ENCODE measurements at regions not wholly inside any gene's neighbourhood (a gene's known extent, or its start where the extent isn't known, plus 50 kb on each side); places are given as distances from the start of the nearest gene placed in this dataset.
"Not testable (repeated sequence)": the region's sequence is repeated elsewhere in the genome, so short reads cannot be mapped to it uniquely, and the experiment has no call there.

DNA sequence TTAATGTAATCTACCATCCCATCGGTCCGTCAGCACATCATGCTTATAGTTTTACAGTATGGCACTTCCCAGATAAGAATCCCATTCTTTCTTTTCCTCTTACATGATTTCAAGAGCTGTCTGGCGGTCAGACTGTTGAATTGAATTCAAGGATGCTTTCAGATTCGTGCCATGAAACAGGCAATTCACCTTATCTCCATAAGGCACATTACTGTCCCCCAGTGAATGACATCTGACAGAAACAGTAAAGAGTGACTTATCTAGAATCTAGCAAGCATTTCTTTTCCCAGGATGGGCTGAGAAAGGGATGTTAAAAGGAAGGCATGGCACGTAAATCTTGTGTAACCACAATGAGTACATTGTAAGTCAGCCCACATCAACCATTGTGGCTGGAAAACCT, 61.1 kb upstream of the SEM1 start:
- Histone ChIP-seq H3K27me3 (ENCODE audit: control insufficient read depth in 3 of 3, insufficient read depth in 3 of 3, low read length in 3 of 3) (no peaks in the 10 kb centered on the region), H3K4me1 (ENCODE audit: control insufficient read depth in 3 of 3, insufficient read depth in 2 of 3, low read depth in 1 of 3, low read length in 2 of 3) (no peaks in the 10 kb centered on the region), H3K4me3 (ENCODE audit: low read depth in 1 of 3, low read length in 3 of 3) (no peak overlapping the region), H3K36me3 (ENCODE audit: control insufficient read depth in 3 of 3, insufficient read depth in 2 of 3, low read depth in 1 of 3, low read length in 3 of 3) (no peaks in the 10 kb centered on the region), H3K27ac (ENCODE audit: low read depth in 1 of 3, low read length in 2 of 3) (no peak overlapping the region), H3K9me3 (ENCODE audit: control insufficient read depth in 2 of 2, insufficient read depth in 1 of 2, low read depth in 1 of 2, low read length in 1 of 2) (no peaks in the 10 kb centered on the region)
- 62 to 82% (median 71%) methylated on average over 5 of the region's 5 CpGs for WGBS, 3 donors
- no peak for DNase-seq
- FAIRE-seq: no peak

DNA sequence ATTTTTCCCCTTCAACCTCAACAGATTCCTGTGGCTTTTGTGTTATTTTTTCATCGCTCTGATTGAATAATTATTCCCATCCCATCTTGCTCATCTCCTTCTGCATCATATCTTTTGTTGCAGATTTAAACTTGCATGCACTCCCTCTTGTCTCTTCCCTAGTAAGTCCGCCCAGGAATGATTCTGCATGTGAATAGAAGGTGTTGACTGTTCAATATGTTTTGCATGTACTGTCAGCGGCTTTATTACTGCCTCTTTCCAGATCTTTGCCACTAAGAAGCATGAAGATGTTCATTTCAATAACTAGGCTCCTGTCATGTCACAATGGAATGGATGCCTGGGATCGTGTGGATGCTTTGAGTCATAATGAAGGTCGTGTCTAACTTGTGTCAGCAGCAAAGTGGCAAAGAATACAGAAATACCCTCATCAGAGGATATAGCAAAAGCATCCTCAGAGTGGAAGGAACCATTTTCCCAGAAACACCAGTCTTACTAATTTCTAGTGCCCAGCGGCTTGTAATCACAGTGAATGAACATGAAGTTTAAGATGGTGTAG, 62.6 kb upstream of the SEM1 start:
- Histone ChIP-seq H3K27ac (ENCODE audit: low read depth in 1 of 3, low read length in 2 of 3) (no peak overlapping the region), H3K4me1 (ENCODE audit: control insufficient read depth in 3 of 3, insufficient read depth in 2 of 3, low read depth in 1 of 3, low read length in 2 of 3) (no peaks in the 10 kb centered on the region), H3K36me3 (ENCODE audit: control insufficient read depth in 3 of 3, insufficient read depth in 2 of 3, low read depth in 1 of 3, low read length in 3 of 3) (no peaks in the 10 kb centered on the region), H3K27me3 (ENCODE audit: control insufficient read depth in 3 of 3, insufficient read depth in 3 of 3, low read length in 3 of 3) (no peaks in the 10 kb centered on the region), H3K4me3 (ENCODE audit: low read depth in 1 of 3, low read length in 3 of 3) (no peak overlapping the region), H3K9me3 (ENCODE audit: control insufficient read depth in 2 of 2, insufficient read depth in 1 of 2, low read depth in 1 of 2, low read length in 1 of 2) (no peaks in the 10 kb centered on the region)
- WGBS, 3 donors: 69 to 73% (median 69%) methylated on average over 6 of the region's 6 CpGs
- FAIRE-seq: no peak
- DNase-seq: no peak

DNA sequence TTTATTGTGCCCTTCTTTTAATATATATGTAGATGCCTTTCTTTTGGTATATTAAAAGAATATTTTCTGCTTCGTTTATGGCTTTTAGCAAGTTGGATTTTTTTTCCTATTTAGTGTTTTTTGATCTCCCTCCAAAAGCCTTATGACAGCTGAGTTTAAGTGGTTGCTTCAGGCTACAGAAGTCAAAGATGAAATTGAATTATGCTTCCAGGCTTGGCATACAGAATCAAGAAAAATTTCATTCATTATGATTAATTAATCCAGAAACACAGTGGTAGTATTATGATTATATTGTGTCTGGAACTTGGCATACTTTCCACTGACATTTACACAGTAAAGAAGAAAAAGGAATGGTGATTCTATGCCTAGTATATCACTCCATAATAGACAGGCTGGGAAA, 63.8 kb upstream of the SEM1 start:
- Histone ChIP-seq H3K4me3 (ENCODE audit: low read depth in 1 of 3, low read length in 3 of 3) (no peak overlapping the region), H3K27me3 (ENCODE audit: control insufficient read depth in 3 of 3, insufficient read depth in 3 of 3, low read length in 3 of 3) (no peaks in the 10 kb centered on the region), H3K9me3 (ENCODE audit: control insufficient read depth in 2 of 2, insufficient read depth in 1 of 2, low read depth in 1 of 2, low read length in 1 of 2) (no peaks in the 10 kb centered on the region), H3K27ac (ENCODE audit: low read depth in 1 of 3, low read length in 2 of 3) (no peak overlapping the region), H3K36me3 (ENCODE audit: control insufficient read depth in 3 of 3, insufficient read depth in 2 of 3, low read depth in 1 of 3, low read length in 3 of 3) (no peaks in the 10 kb centered on the region), H3K4me1 (ENCODE audit: control insufficient read depth in 3 of 3, insufficient read depth in 2 of 3, low read depth in 1 of 3, low read length in 2 of 3) (no peaks in the 10 kb centered on the region)
- no peak for DNase-seq
- WGBS, 3 donors: 48 to 66% (median 62%) methylated on average over 1 of the region's 1 CpG
- no peak for FAIRE-seq

DNA sequence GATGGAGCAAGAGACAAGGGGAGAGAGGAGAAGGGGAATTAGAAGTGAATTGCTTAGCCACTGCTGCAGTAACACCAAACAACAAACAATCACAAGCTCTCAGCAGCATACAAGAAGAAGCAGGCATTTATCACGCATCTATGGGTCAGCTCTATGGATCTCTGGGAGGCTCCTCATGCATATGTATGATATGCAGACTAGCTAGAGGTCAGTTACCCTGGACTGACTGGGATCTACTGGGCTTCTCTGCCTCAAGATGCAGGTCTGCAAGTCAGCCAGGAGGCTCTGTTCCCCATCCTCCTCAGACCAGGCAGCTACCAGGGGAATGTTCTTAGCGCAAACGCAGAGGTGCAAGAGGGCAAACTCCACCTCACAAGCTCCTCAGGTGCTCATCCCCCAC, 64.7 kb upstream of the SEM1 start:
- no peak overlapping the region for H3K27ac ChIP-seq (ENCODE audit: low read depth in 1 of 3, low read length in 2 of 3)
- DNase-seq: no peak
- WGBS, 3 donors: 51 to 63% (median 60%) methylated on average over 3 of the region's 3 CpGs

DNA sequence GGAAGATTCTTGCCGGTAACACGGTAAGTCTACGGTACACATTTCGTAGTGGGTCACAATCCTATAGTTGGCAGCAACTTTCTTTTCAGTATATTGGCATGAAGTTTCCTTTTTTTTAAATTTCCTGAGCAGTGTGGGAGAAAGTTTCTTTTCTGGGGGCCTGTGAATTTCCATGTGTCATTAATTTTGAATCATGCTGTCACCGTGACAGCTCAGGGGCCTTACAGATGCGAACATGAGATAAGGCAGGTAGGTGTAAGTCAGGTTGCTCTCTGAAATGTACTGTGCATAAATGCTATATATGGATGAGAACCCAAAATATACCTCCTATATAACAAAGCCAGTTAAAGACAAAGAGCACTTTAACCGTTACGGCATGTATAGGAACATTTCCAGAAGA, 65.4 kb upstream of the SEM1 start:
- DNase-seq (no peak), FAIRE-seq (no peak)

More for the DNA sequence above, 64.7 kb upstream of the SEM1 start:
- Histone ChIP-seq H3K36me3 (ENCODE audit: control insufficient read depth in 3 of 3, insufficient read depth in 2 of 3, low read depth in 1 of 3, low read length in 3 of 3) (no peaks in the 10 kb centered on the region), H3K27me3 (ENCODE audit: control insufficient read depth in 3 of 3, insufficient read depth in 3 of 3, low read length in 3 of 3) (no peaks in the 10 kb centered on the region), H3K9me3 (ENCODE audit: control insufficient read depth in 2 of 2, insufficient read depth in 1 of 2, low read depth in 1 of 2, low read length in 1 of 2) (no peaks in the 10 kb centered on the region), H3K4me1 (ENCODE audit: control insufficient read depth in 3 of 3, insufficient read depth in 2 of 3, low read depth in 1 of 3, low read length in 2 of 3) (no peaks in the 10 kb centered on the region), H3K4me3 (ENCODE audit: low read depth in 1 of 3, low read length in 3 of 3) (no peak overlapping the region)
- FAIRE-seq: no peak

DNA sequence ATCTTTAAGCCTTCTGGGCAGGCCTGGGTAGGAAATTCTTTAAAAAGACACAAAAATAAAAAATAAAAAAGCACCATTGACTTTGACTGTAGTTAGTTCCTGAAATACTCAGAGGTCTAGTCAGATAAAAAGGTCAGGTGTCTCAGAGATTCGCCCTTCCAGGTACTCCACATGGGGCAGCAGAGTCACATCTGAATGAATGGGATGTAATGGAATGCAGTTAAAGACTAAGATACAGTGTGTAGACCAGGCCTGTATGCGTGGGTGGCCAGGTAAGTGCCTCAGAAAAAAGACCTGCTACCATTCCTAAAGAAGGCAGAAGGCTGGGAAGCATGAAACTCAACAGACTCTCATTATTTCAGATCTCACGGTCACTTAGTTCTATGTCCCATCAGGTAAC, 68.6 kb upstream of the SEM1 start:
- FAIRE-seq: no peak
- no peaks in the 10 kb centered on the region for H3K36me3 ChIP-seq (ENCODE audit: control insufficient read depth in 3 of 3, insufficient read depth in 2 of 3, low read depth in 1 of 3, low read length in 3 of 3)
- no peaks in the 10 kb centered on the region for H3K27me3 ChIP-seq (ENCODE audit: control insufficient read depth in 3 of 3, insufficient read depth in 3 of 3, low read length in 3 of 3)
- no peak overlapping the region for H3K4me3 ChIP-seq (ENCODE audit: low read depth in 1 of 3, low read length in 3 of 3)
- no peak for DNase-seq
- H3K9me3 ChIP-seq (ENCODE audit: control insufficient read depth in 2 of 2, insufficient read depth in 1 of 2, low read depth in 1 of 2, low read length in 1 of 2): no peaks in the 10 kb centered on the region
- WGBS, 3 donors: 57% methylated on average over 3 of the region's 3 CpGs
- no peaks in the 10 kb centered on the region for H3K4me1 ChIP-seq (ENCODE audit: control insufficient read depth in 3 of 3, insufficient read depth in 2 of 3, low read depth in 1 of 3, low read length in 2 of 3)
- H3K27ac ChIP-seq (ENCODE audit: low read depth in 1 of 3, low read length in 2 of 3): no peak overlapping the region

More for the DNA sequence above, 65.4 kb upstream of the SEM1 start:
- WGBS, 3 donors: 83 to 85% (median 84%) methylated on average over 8 of the region's 8 CpGs
- Histone ChIP-seq H3K4me1 (ENCODE audit: control insufficient read depth in 3 of 3, insufficient read depth in 2 of 3, low read depth in 1 of 3, low read length in 2 of 3) (no peaks in the 10 kb centered on the region), H3K36me3 (ENCODE audit: control insufficient read depth in 3 of 3, insufficient read depth in 2 of 3, low read depth in 1 of 3, low read length in 3 of 3) (no peaks in the 10 kb centered on the region), H3K27me3 (ENCODE audit: control insufficient read depth in 3 of 3, insufficient read depth in 3 of 3, low read length in 3 of 3) (no peaks in the 10 kb centered on the region), H3K4me3 (ENCODE audit: low read depth in 1 of 3, low read length in 3 of 3) (no peak overlapping the region), H3K27ac (ENCODE audit: low read depth in 1 of 3, low read length in 2 of 3) (no peak overlapping the region), H3K9me3 (ENCODE audit: control insufficient read depth in 2 of 2, insufficient read depth in 1 of 2, low read depth in 1 of 2, low read length in 1 of 2) (no peaks in the 10 kb centered on the region)

DNA sequence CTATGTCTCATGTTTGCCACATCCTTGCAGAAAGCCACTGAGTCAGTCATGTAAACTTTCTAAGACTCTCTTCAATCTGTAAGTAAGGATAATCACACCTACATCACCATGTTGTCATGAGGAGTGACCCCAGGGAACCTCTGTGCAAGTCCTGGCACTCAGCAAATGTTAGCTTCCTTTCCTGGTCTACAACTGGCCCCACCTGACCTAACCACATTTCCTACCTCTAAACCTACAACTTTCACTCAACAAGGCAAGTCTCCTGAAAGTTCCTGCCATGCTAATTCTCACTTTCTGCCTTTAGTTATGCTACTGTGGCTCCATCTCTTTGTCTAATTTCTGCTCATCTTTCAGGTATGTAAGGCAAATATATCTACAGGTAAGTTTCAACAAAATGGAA, 72.3 kb upstream of the SEM1 start:
- no peak for FAIRE-seq
- Histone ChIP-seq H3K27ac (ENCODE audit: low read depth in 1 of 3, low read length in 2 of 3) (no peak overlapping the region), H3K27me3 (ENCODE audit: control insufficient read depth in 3 of 3, insufficient read depth in 3 of 3, low read length in 3 of 3) (no peaks in the 10 kb centered on the region), H3K4me1 (ENCODE audit: control insufficient read depth in 3 of 3, insufficient read depth in 2 of 3, low read depth in 1 of 3, low read length in 2 of 3) (no peaks in the 10 kb centered on the region), H3K36me3 (ENCODE audit: control insufficient read depth in 3 of 3, insufficient read depth in 2 of 3, low read depth in 1 of 3, low read length in 3 of 3) (no peaks in the 10 kb centered on the region), H3K4me3 (ENCODE audit: low read depth in 1 of 3, low read length in 3 of 3) (no peak overlapping the region), H3K9me3 (ENCODE audit: control insufficient read depth in 2 of 2, insufficient read depth in 1 of 2, low read depth in 1 of 2, low read length in 1 of 2) (no peaks in the 10 kb centered on the region)
- DNase-seq: no peak

DNA sequence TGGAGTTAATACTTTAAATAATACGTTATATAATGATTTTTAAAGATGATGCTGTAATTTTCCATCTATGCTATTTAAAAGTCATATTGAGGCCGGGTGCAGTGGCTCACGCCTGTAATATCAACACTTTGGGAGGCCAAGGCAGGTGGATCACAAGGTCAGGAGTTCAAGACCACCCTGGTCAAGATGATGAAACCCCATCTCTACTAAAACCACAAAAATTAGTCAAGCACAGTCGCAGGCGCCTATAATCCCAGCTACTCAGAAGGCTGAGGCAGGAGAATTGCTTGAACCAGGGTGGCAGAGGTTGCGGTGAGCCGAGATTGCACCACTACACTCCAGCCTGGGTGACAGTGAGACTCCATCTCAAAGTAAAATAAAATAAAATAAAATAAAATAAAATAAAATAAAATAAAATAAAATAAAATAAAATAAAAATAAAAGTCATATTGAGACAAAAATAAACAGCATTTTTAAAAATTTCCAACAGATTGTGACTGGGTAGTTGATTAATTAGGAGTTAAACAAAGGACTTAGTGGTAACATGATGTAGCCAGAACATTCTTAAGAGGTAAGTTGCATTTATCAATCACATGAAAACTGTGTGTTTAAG, 73.1 kb upstream of the SEM1 start:
- not testable (repeated sequence) for H3K4me3 ChIP-seq (ENCODE audit: low read depth in 1 of 3, low read length in 3 of 3); FAIRE-seq; H3K27ac ChIP-seq (ENCODE audit: low read depth in 1 of 3, low read length in 2 of 3); H3K9me3 ChIP-seq (ENCODE audit: control insufficient read depth in 2 of 2, insufficient read depth in 1 of 2, low read depth in 1 of 2, low read length in 1 of 2); H3K4me1 ChIP-seq (ENCODE audit: control insufficient read depth in 3 of 3, insufficient read depth in 2 of 3, low read depth in 1 of 3, low read length in 2 of 3); DNase-seq; H3K36me3 ChIP-seq (ENCODE audit: control insufficient read depth in 3 of 3, insufficient read depth in 2 of 3, low read depth in 1 of 3, low read length in 3 of 3); H3K27me3 ChIP-seq (ENCODE audit: control insufficient read depth in 3 of 3, insufficient read depth in 3 of 3, low read length in 3 of 3)
- 66 to 81% (median 73%) methylated on average over 7 of the region's 7 CpGs for WGBS, 3 donors

DNA sequence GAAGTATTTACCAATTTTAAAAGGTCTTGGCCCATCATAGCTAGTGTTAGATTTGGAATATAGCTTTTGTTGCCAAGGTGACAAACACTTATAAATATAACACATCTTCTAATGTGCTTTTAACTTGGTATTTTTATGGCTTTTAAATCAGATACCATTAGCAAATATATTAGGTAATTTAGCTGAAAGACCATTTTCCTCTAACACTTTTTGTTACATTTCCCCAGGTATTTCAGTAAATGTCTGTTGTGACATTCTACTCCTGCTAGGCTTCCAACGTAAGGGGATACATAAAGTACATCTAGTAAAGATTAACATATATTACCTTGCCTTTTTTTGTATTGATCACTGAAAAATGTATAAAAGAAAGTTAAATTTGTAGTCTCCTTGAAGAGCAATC, 75.0 kb upstream of the SEM1 start:
- Histone ChIP-seq H3K9me3 (ENCODE audit: control insufficient read depth in 2 of 2, insufficient read depth in 1 of 2, low read depth in 1 of 2, low read length in 1 of 2) (no peaks in the 10 kb centered on the region), H3K4me3 (ENCODE audit: low read depth in 1 of 3, low read length in 3 of 3) (no peak overlapping the region), H3K36me3 (ENCODE audit: control insufficient read depth in 3 of 3, insufficient read depth in 2 of 3, low read depth in 1 of 3, low read length in 3 of 3) (no peaks in the 10 kb centered on the region), H3K27me3 (ENCODE audit: control insufficient read depth in 3 of 3, insufficient read depth in 3 of 3, low read length in 3 of 3) (no peaks in the 10 kb centered on the region), H3K27ac (ENCODE audit: low read depth in 1 of 3, low read length in 2 of 3) (no peak overlapping the region), H3K4me1 (ENCODE audit: control insufficient read depth in 3 of 3, insufficient read depth in 2 of 3, low read depth in 1 of 3, low read length in 2 of 3) (no peaks in the 10 kb centered on the region)
- DNase-seq (no peak), FAIRE-seq (no peak)
- 32 to 52% (median 42%) methylated on average over 1 of the region's 1 CpG for WGBS, 3 donors
